K562 (cell line): ENCODE measurements at regions not wholly inside any gene's neighbourhood (a gene's known extent, or its start where the extent isn't known, plus 50 kb on each side); places are given as distances from the start of the nearest gene placed in this dataset.
"Not testable (repeated sequence)": the region's sequence is repeated elsewhere in the genome, so short reads cannot be mapped to it uniquely, and the experiment has no call there.

Experiments used
- ATAC-seq: fragments of 200-7000 bp; cut with Tn5 transposase; 3 replicates; pipeline ENCODE4 v1.9.1; 2020; ENCODE audit warnings: moderate library complexity
- BruUV-seq: library from RNA; stranded (reverse); fragments of 400-500 nt; replicated peaks from 2 replicates; lab custom pipeline; 2021; lab: Mats Ljungman, UMichigan
- CTCF ChIA-PET: fragments of 300-600 bp; formaldehyde crosslinking; extraction: SDS; loops from one replicate; lab custom pipeline; 2021; ENCODE audit warnings: low intra/inter-chr PET ratio; lab: Yijun Ruan, JAX
- POLR2A ChIA-PET: fragments of 300-600, 350-650 bp; sonication (Branson Sonifier 250); formaldehyde crosslinking; extraction: SDS; loops from one replicate; lab custom pipeline; 2021; ENCODE audit warnings: antibody characterized with exemption, inconsistent platforms; lab: Yijun Ruan, JAX
- DNase-seq, 4 experiments: peaks; one replicate each; pipeline versions ENCODE4 v3.0.0 to v3.0.0-alpha.2; 2011 to 2018; ENCODE audit warnings: low spot score in 3 of 4, mixed read lengths in 3 of 4; ENCODE audit errors: extremely low read depth in 1 of 4
- FAIRE-seq: peaks from 2 replicates; lab custom pipeline; 2011; peaks lifted over from hg19 to GRCh38; lab: Jason Lieb, UNC
- H2AFZ ChIP-seq: 2 replicates; pipeline ENCODE4 v1.6.0; 2011; ENCODE audit warnings: low read depth, low read length, control low read depth, inconsistent platforms
- H3K27ac ChIP-seq: fragments of 200-600 bp; 3 replicates; pipeline ENCODE4 v1.8.0; 2011; ENCODE audit warnings: low read depth, mild to moderate bottlenecking, control low read depth, inconsistent platforms, low read length, moderate library complexity, mixed read lengths; ENCODE audit errors: extremely low read depth
- H3K27me3 ChIP-seq, 2 experiments: fragments of 300-600 bp in 1 of 2; 2 replicates in 1 of 2; 3 replicates in 1 of 2; pipeline versions ENCODE4 v1.6.0 to v1.8.0; 2011; ENCODE audit warnings: inconsistent platforms in 2 of 2, low read length in 2 of 2, mild to moderate bottlenecking in 1 of 2, mixed read lengths in 1 of 2, moderate library complexity in 1 of 2; ENCODE audit not compliant: control insufficient read depth in 2 of 2, insufficient read depth in 2 of 2
- H3K36me3 ChIP-seq: fragments of 300-600 bp; 3 replicates; pipeline ENCODE4 v1.8.0; 2011; ENCODE audit warnings: mild to moderate bottlenecking, low read length, inconsistent platforms; ENCODE audit not compliant: control insufficient read depth, insufficient read depth
- H3K4me1 ChIP-seq, 2 experiments: fragments of 200-600 bp in 1 of 2; replicated peaks in 1 of 2; 2 replicates in 1 of 2; 3 replicates in 1 of 2; pipeline versions ENCODE4 v1.5.1 to v1.8.0; 2011; ENCODE audit warnings: inconsistent platforms in 2 of 2, low read length in 2 of 2, mild to moderate bottlenecking in 1 of 2, mixed read lengths in 1 of 2, moderate library complexity in 1 of 2; ENCODE audit not compliant: control insufficient read depth in 2 of 2, insufficient read depth in 2 of 2
- H3K4me2 ChIP-seq: 2 replicates; pipeline ENCODE4 v1.6.1; 2011; ENCODE audit warnings: low read length, control low read depth, inconsistent platforms, mixed read lengths; ENCODE audit not compliant: insufficient read depth
- H3K4me3 ChIP-seq: fragments of 200-600 bp; sonication (generic), shearing (Covaris generic); 2 replicates; pipeline ENCODE4 v1.5.1; 2016; ENCODE audit warnings: control low read depth, inconsistent platforms
- H3K79me2 ChIP-seq: fragments of 200-600 bp; 3 replicates; pipeline ENCODE4 v1.8.0; 2011; ENCODE audit warnings: low read length, inconsistent platforms; ENCODE audit not compliant: control insufficient read depth, insufficient read depth
- H3K9ac ChIP-seq, 2 experiments: 2 replicates each; pipeline versions ENCODE4 v1.6.0 to v1.6.1; 2011; ENCODE audit warnings: low read depth in 2 of 2, low read length in 2 of 2, control low read depth in 1 of 2, inconsistent platforms in 1 of 2, mild to moderate bottlenecking in 1 of 2, mixed read lengths in 1 of 2; ENCODE audit not compliant: insufficient read depth in 1 of 2
- H3K9me1 ChIP-seq: one replicate; pipeline ENCODE4 v1.6.0; 2011; ENCODE audit warnings: inconsistent platforms, mild to moderate bottlenecking, low read length, moderate library complexity; ENCODE audit not compliant: control insufficient read depth, insufficient read depth
- H3K9me3 ChIP-seq: replicated peaks from 2 replicates; pipeline ENCODE4 v1.5.1; 2011; ENCODE audit warnings: low read depth, low read length, inconsistent platforms; ENCODE audit not compliant: control insufficient read depth, insufficient read depth
- H4K20me1 ChIP-seq: replicated peaks from 2 replicates; pipeline ENCODE4 v1.6.1; 2011; ENCODE audit warnings: low read length, inconsistent platforms, mixed read lengths; ENCODE audit not compliant: control insufficient read depth, insufficient read depth
- ARID2 ChIP-seq: fragments of 450-650 bp; IDR thresholded peaks from 2 replicates; pipeline ENCODE4 v1.6.1; 2017; ENCODE audit warnings: antibody characterized with exemption, mild to moderate bottlenecking
- FOXJ3 ChIP-seq: sonication (generic); formaldehyde crosslinking; IDR thresholded peaks from 2 replicates; pipeline ENCODE4 v1.4.0; 2020; ENCODE audit warnings: mild to moderate bottlenecking, missing genetic modification reagents
- HNRNPLL ChIP-seq: fragments of 200-400 bp; formaldehyde crosslinking; IDR thresholded peaks from 2 replicates; pipeline ENCODE4 v1.6.1; 2017; ENCODE audit warnings: low read length, low read depth, mild to moderate bottlenecking; ENCODE audit not compliant: poor library complexity, severe bottlenecking
- JUNB ChIP-seq: fragments of 450-650 bp; formaldehyde crosslinking; conservative IDR thresholded peaks from 2 replicates; pipeline ENCODE4 v1.4.0; 2020; ENCODE audit warnings: mild to moderate bottlenecking
- NFE2 ChIP-seq: IDR thresholded peaks from 2 replicates; pipeline ENCODE4 v1.6.1; 2014; ENCODE audit warnings: antibody characterized with exemption, low read depth
- NONO ChIP-seq, 2 experiments: fragments of 200-400 bp in 1 of 2; fragments of 450-650 bp in 1 of 2; formaldehyde crosslinking in 1 of 2; IDR thresholded peaks; 2 replicates each; pipeline ENCODE4 v1.6.1; 2017; ENCODE audit warnings: low read depth in 2 of 2, mild to moderate bottlenecking in 2 of 2, moderate library complexity in 2 of 2, low read length in 1 of 2
- POU5F1 ChIP-seq: fragments of 150-350 bp; IDR thresholded peaks from 2 replicates; pipeline ENCODE4 v1.6.1; 2014; ENCODE audit warnings: borderline replicate concordance, low read length, low read depth, mild to moderate bottlenecking; ENCODE audit not compliant: partially characterized antibody
- RBM39 ChIP-seq: fragments of 200-400 bp; formaldehyde crosslinking; optimal IDR thresholded peaks from 2 replicates; pipeline ENCODE3; 2018; ENCODE audit warnings: low read depth, low read length
- ZNF3 ChIP-seq: fragments of 250-450 bp; sonication (Bioruptor Pico); IDR thresholded peaks from 2 replicates; pipeline ENCODE4 v1.5.0; 2021; ENCODE audit warnings: mild to moderate bottlenecking, moderate library complexity
- WGBS: fragments of 100-300 bp; shearing (Covaris generic); methylation state at CpG from one replicate; pipeline ENCODE4 v1.1.6; 2016; ENCODE audit warnings: low coverage, mixed read lengths; ENCODE audit not compliant: insufficient coverage; ENCODE audit errors: missing lambda C conversion rate; 5-methylcytosine and 5-hydroxymethylcytosine counted together
- in situ Hi-C: fragments of 300-500 bp; cut with MboI; formaldehyde crosslinking; loops from 4 replicates; pipeline ENCODE4 v1.15.0; 2018; ENCODE audit warnings: inconsistent platforms, mixed read lengths
- intact Hi-C: fragments of 100-400 bp; cut with micrococcal nuclease; formaldehyde crosslinking; loops from 2 replicates; pipeline ENCODE4 v1.14.2; 2022

DNA sequence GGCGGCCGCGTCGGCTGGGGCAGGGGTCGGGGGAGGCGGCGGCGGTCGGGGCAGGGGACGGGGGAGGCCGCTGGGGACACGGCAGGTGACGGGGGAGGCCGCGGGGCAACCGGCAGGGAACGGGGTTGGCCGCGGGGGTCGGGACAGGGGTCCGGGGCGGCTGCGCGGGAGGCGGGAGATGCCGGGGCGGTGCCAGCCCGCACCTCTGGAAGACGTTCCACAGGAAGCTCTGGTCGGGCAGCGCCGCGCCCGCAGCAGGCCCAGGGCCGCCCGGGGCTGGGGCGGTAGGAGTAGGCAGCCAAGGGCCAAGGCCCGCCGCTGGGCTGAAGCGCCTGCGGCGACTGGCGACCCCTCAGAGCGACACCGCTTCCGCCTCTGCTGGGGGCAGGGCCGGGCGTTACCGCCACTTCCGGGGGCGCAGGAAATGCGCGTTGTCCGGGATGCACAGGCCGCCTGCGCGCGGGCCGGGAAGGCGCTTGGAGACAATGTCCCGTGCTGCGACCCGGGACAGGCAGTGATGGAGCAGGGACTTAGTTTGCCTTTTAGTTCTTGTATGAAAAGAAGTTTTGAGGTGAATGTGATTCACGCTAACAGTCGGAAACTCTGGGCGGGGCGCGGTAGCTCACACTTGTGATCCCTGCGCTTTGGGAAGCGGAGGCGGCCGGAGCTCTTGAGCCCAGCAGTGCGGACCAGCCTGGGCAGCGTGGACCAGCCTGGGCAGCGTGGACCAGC is 110.0 kb upstream of the LPCAT1 start (continued):
- no peak for TF ChIP-seq POU5F1
- peak; percentile 66 to 94 for TF ChIP-seq NONO (IDR thresholded peaks at IDR 0.05; ENCODE audit: low read depth in 2 of 2, low read length in 1 of 2)
- no peak for TF ChIP-seq JUNB
- no peak for TF ChIP-seq ZNF3 (CRISPR knock-in tag)
- no peak for TF ChIP-seq RBM39
- TF ChIP-seq NFE2, result no peak
- no peak for TF ChIP-seq FOXJ3 (CRISPR knock-in tag)
- no peak for TF ChIP-seq ARID2
- TF ChIP-seq HNRNPLL, result peak; percentile 67
- TF ChIP-seq, all 486 proteins: peak for 120

DNA sequence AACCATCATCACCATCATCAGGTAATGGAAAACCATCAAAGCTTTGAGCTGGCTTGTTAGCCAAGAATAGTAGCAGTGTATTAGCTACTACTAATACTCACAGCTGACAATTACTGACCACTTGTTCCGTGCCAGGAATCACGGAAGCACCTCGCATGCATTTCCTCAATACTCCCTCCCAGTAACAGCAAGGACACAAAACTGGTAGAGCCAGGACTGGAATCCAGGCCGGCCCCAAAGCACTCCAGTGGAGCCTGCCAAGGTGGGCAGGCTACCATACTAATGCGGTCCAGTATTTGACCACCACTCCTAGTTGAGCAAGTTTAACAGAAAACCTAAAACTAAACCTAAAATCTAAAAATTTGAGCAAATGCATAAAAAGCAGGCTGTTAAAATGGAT is 107.2 kb upstream of the LPCAT1 start:
- 93% methylated on average over 5 of the region's 5 CpGs for WGBS
- intact Hi-C loops, result not testable (repeated sequence)

More for the DNA sequence above, 107.2 kb upstream of the LPCAT1 start:
- H4K20me1 ChIP-seq, FAIRE-seq, H3K27ac ChIP-seq, H3K79me2 ChIP-seq, ATAC-seq, DNase-seq, H3K4me3 ChIP-seq, POLR2A ChIA-PET, BruUV-seq, H3K9me1 ChIP-seq, H2AFZ ChIP-seq, CTCF ChIA-PET, H3K27me3 ChIP-seq, H3K9me3 ChIP-seq, H3K9ac ChIP-seq, H3K4me2 ChIP-seq: not testable (repeated sequence)
- peaks cover 0 to 14% of the 10 kb centered on the region in 2 experiments; a peak in 2 of 5 replicates for H3K4me1 ChIP-seq
- H3K36me3 ChIP-seq, result peaks cover 23% of the 10 kb centered on the region; the same call in 1 of the 3 replicates
- in situ Hi-C loops, result loop anchor here (5.0 to 25.0 kb wide), 2 partner anchors 694 to 1359 kb away; partner anchors contain the start of gene PDCD6
